Smooth muscle cell (in vitro differentiated cells): ENCODE measurements at regions not wholly inside any gene's neighbourhood (a gene's known extent, or its start where the extent isn't known, plus 50 kb on each side); places are given as distances from the start of the nearest gene placed in this dataset.

Experiments used
- DNase-seq: peaks from one replicate; lab custom pipeline; 2025; ENCODE audit not compliant: unreplicated experiment; lab: John Stamatoyannopoulos, UW
- H2AFZ ChIP-seq: fragments of 200-600 bp; sonication (generic); 2 replicates; pipeline ENCODE4 v1.6.0; 2016; ENCODE audit warnings: antibody characterized with exemption, low read depth, mild to moderate bottlenecking
- H3F3A ChIP-seq: fragments of 200-600 bp; sonication (generic); 2 replicates; pipeline ENCODE4 v1.6.0; 2017; ENCODE audit warnings: antibody characterized with exemption, low read depth
- H3K27ac ChIP-seq: fragments of 200-600 bp; sonication (generic); 2 replicates; pipeline ENCODE4 v1.5.1; 2016; ENCODE audit warnings: low read depth, mild to moderate bottlenecking
- H3K27me3 ChIP-seq: fragments of 200-600 bp; sonication (generic); 2 replicates; pipeline ENCODE4 v1.6.1; 2016; ENCODE audit warnings: low read depth, mild to moderate bottlenecking
- H3K36me3 ChIP-seq: fragments of 200-600 bp; sonication (generic); 2 replicates; pipeline ENCODE4 v1.5.1; 2016; ENCODE audit warnings: low read depth
- H3K4me1 ChIP-seq: fragments of 200-600 bp; sonication (generic); 2 replicates; pipeline ENCODE4 v1.5.1; 2016; ENCODE audit warnings: low read depth
- H3K4me2 ChIP-seq: fragments of 200-600 bp; sonication (generic); 2 replicates; pipeline ENCODE4 v1.6.0; 2016; ENCODE audit warnings: mild to moderate bottlenecking
- H3K4me3 ChIP-seq: fragments of 200-600 bp; sonication (generic); 2 replicates; pipeline ENCODE4 v1.5.1; 2016; ENCODE audit warnings: mild to moderate bottlenecking
- H3K79me2 ChIP-seq: fragments of 200-600 bp; sonication (generic); 2 replicates; pipeline ENCODE4 v1.6.0; 2016; ENCODE audit warnings: low read depth, mild to moderate bottlenecking
- H3K9ac ChIP-seq: fragments of 200-600 bp; sonication (generic); 2 replicates; pipeline ENCODE4 v1.6.0; 2016; ENCODE audit warnings: low read depth
- H3K9me3 ChIP-seq: fragments of 200-600 bp; sonication (generic); replicated peaks from 2 replicates; pipeline ENCODE4 v1.5.1; 2016; ENCODE audit warnings: low read depth
- H4K20me1 ChIP-seq: fragments of 200-600 bp; sonication (generic); 2 replicates; pipeline ENCODE4 v1.6.0; 2016; ENCODE audit warnings: low read depth
- CTCF ChIP-seq: fragments of 200-600 bp; sonication (generic); IDR thresholded peaks from 2 replicates; pipeline ENCODE4 v1.5.1; 2017; ENCODE audit warnings: borderline replicate concordance, mild to moderate bottlenecking, antibody characterized with exemption; ENCODE audit not compliant: insufficient read depth, poor library complexity, severe bottlenecking
- WGBS: methylation state at CpG from one replicate; pipeline ENCODE4 v1.1.7; 2016; ENCODE audit warnings: low lambda C conversion rate; 5-methylcytosine and 5-hydroxymethylcytosine counted together

- Histone ChIP-seq H4K20me1 (no peaks in the 10 kb centered on the region), H3K27ac (no peak overlapping the region), H3K4me1 (no peaks in the 10 kb centered on the region), H3K36me3 (no peaks in the 10 kb centered on the region), H3K27me3 (no peaks in the 10 kb centered on the region), H3K4me2 (no peak overlapping the region), H3F3A (no peaks in the 10 kb centered on the region), H3K79me2 (no peaks in the 10 kb centered on the region), H3K9ac (no peak overlapping the region), H3K9me3 (no peaks in the 10 kb centered on the region), H2AFZ (no peak overlapping the region), H3K4me3 (no peak overlapping the region)
- 82% methylated on average over 1 of the region's 1 CpG for WGBS
- DNase-seq, result no peak
- TF ChIP-seq CTCF, result no peak
Observed at GRCh38 chr2:123153041-123153440, 872.0 kb upstream of the CNTNAP5 start.

- no peaks in the 10 kb centered on the region for H3K36me3 ChIP-seq
- no peak overlapping the region for H3K27ac ChIP-seq
- no peaks in the 10 kb centered on the region for H3K9me3 ChIP-seq
- H3F3A ChIP-seq, result no peaks in the 10 kb centered on the region
- no peak overlapping the region for H3K4me3 ChIP-seq
- no peak for DNase-seq
- no peak overlapping the region for H2AFZ ChIP-seq
- H4K20me1 ChIP-seq, result no peaks in the 10 kb centered on the region
- H3K4me1 ChIP-seq, result no peaks in the 10 kb centered on the region
- H3K79me2 ChIP-seq, result no peaks in the 10 kb centered on the region
- no peaks in the 10 kb centered on the region for H3K27me3 ChIP-seq
- no peak overlapping the region for H3K9ac ChIP-seq
- no peak for TF ChIP-seq CTCF
- H3K4me2 ChIP-seq, result no peak overlapping the region
Observed at GRCh38 chr2:123154195-123154594, 870.9 kb upstream of the CNTNAP5 start.

- Histone ChIP-seq H3K4me2 (no peak overlapping the region), H2AFZ (no peak overlapping the region), H3K4me3 (no peak overlapping the region), H3K9ac (no peak overlapping the region), H3K79me2 (no peaks in the 10 kb centered on the region), H4K20me1 (no peaks in the 10 kb centered on the region), H3K27ac (no peak overlapping the region), H3F3A (no peaks in the 10 kb centered on the region), H3K9me3 (no peaks in the 10 kb centered on the region), H3K4me1 (no peaks in the 10 kb centered on the region), H3K36me3 (no peaks in the 10 kb centered on the region), H3K27me3 (no peaks in the 10 kb centered on the region)
- no peak for TF ChIP-seq CTCF
- 89% methylated on average over 3 of the region's 3 CpGs for WGBS
- DNase-seq, result no peak
Observed at GRCh38 chr2:123157016-123157415, 868.1 kb upstream of the CNTNAP5 start.

GRCh38 chr2:123162400-123163016 is 862.6 kb upstream of the CNTNAP5 start:
- H3K27me3 ChIP-seq, result no peaks in the 10 kb centered on the region
- WGBS, result 100% methylated on average over 1 of the region's 1 CpG

More at GRCh38 chr2:123162400-123163016, 862.6 kb upstream of the CNTNAP5 start:
- Histone ChIP-seq H3K9me3 (no peaks in the 10 kb centered on the region), H3K4me1 (no peaks in the 10 kb centered on the region), H4K20me1 (no peaks in the 10 kb centered on the region), H3K9ac (no peak overlapping the region), H2AFZ (no peak overlapping the region), H3K36me3 (no peaks in the 10 kb centered on the region), H3K4me2 (no peak overlapping the region), H3K27ac (no peak overlapping the region), H3K4me3 (no peak overlapping the region), H3K79me2 (no peaks in the 10 kb centered on the region), H3F3A (no peaks in the 10 kb centered on the region)
- TF ChIP-seq CTCF, result no peak
- DNase-seq, result no peak
